Sciatic nerve (tissue), 2 donors: ENCODE measurements at regions not wholly inside any gene's neighbourhood (a gene's known extent, or its start where the extent isn't known, plus 50 kb on each side); places are given as distances from the start of the nearest gene placed in this dataset.

Experiments used
- ATAC-seq: fragments of 200-7000 bp; cut with Tn5 transposase; one replicate; pipeline ENCODE4 v1.9.1; 2020; ENCODE audit warnings: mild to moderate bottlenecking, moderate library complexity
- DNase-seq: peaks from one replicate; pipeline ENCODE4 v3.0.0-alpha.2; 2020; ENCODE audit warnings: low spot score
- intact Hi-C: fragments of 100-400 bp; cut with DNase I; formaldehyde crosslinking; loops from one replicate; pipeline ENCODE4 v1.14.2; 2022
- donor health status: DM: no; HTN: no; CAD: no.
- donor health status: DM: no; HTN: no; CAD: no.

- intact Hi-C loops = no loop called here
- ATAC-seq (no peak), DNase-seq (no peak)
Observed at GRCh38 chr7:41334071-41334862, 368.6 kb downstream of the INHBA start.

- intact Hi-C loops = no loop called here
- ATAC-seq (no peak), DNase-seq (no peak)
Observed at GRCh38 chr7:41333511-41333910, 369.4 kb downstream of the INHBA start.

GRCh38 chr7:41331194-41331593 is 371.7 kb downstream of the INHBA start:
- intact Hi-C loops = no loop called here
- DNase-seq (no peak), ATAC-seq (no peak)

GRCh38 chr7:41328544-41328943 is 374.3 kb downstream of the INHBA start:
- intact Hi-C loops = no loop called here
- no peak for ATAC-seq
- DNase-seq = no peak

- ATAC-seq (no peak), DNase-seq (no peak)
- intact Hi-C loops = no loop called here
Observed at GRCh38 chr7:41328131-41328530, 374.8 kb downstream of the INHBA start.

- intact Hi-C loops = no loop called here
- ATAC-seq (no peak), DNase-seq (no peak)
Observed at GRCh38 chr7:41326616-41327015, 376.3 kb downstream of the INHBA start.

- ATAC-seq = no peak
- intact Hi-C loops = no loop called here
Observed at GRCh38 chr7:41323806-41324205, 379.1 kb downstream of the INHBA start.

GRCh38 chr7:41319581-41319980 is 383.3 kb downstream of the INHBA start:
- ATAC-seq (no peak), DNase-seq (no peak)
- intact Hi-C loops = no loop called here

More at GRCh38 chr7:41323806-41324205, 379.1 kb downstream of the INHBA start:
- DNase-seq = no peak

GRCh38 chr7:41316410-41316809 is 386.5 kb downstream of the INHBA start:
- intact Hi-C loops = no loop called here
- DNase-seq (no peak), ATAC-seq (peak; percentile 42)

GRCh38 chr7:41315764-41316163 is 387.1 kb downstream of the INHBA start:
- no peak for ATAC-seq
- intact Hi-C loops = no loop called here
- no peak for DNase-seq

GRCh38 chr7:41313171-41313570 is 389.7 kb downstream of the INHBA start:
- DNase-seq (no peak), ATAC-seq (no peak)
- intact Hi-C loops = no loop called here

GRCh38 chr7:41312235-41312634 is 390.7 kb downstream of the INHBA start:
- no peak for DNase-seq
- ATAC-seq = no peak
- intact Hi-C loops = no loop called here

- intact Hi-C loops = no loop called here
- ATAC-seq = no peak
- no peak for DNase-seq
Observed at GRCh38 chr7:41311301-41311700, 391.6 kb downstream of the INHBA start.

GRCh38 chr7:41306486-41306885 is 396.4 kb downstream of the INHBA start:
- ATAC-seq (no peak), DNase-seq (no peak)
- intact Hi-C loops = no loop called here

GRCh38 chr7:41305001-41305400 is 397.9 kb downstream of the INHBA start:
- no peak for ATAC-seq
- intact Hi-C loops = no loop called here

GRCh38 chr7:41303709-41304108 is 399.2 kb downstream of the INHBA start:
- no peak for DNase-seq
- intact Hi-C loops = no loop called here
- no peak for ATAC-seq

More at GRCh38 chr7:41305001-41305400, 397.9 kb downstream of the INHBA start:
- no peak for DNase-seq

GRCh38 chr7:41298409-41298808 is 404.5 kb downstream of the INHBA start:
- DNase-seq (no peak), ATAC-seq (no peak)
- intact Hi-C loops = no loop called here

- intact Hi-C loops = no loop called here
- ATAC-seq = no peak
- no peak for DNase-seq
Observed at GRCh38 chr7:41297166-41297565, 405.7 kb downstream of the INHBA start.

- ATAC-seq (no peak), DNase-seq (no peak)
- intact Hi-C loops = no loop called here
Observed at GRCh38 chr7:41295455-41295815, 407.5 kb downstream of the INHBA start.

- ATAC-seq (no peak), DNase-seq (no peak)
- intact Hi-C loops = no loop called here
Observed at GRCh38 chr7:41294556-41295454, 408.1 kb downstream of the INHBA start.
